Calu3 (cell line): ENCODE measurements at regions not wholly inside any gene's neighbourhood (a gene's known extent, or its start where the extent isn't known, plus 50 kb on each side); places are given as distances from the start of the nearest gene placed in this dataset.

Experiments used
- BruUV-seq: library from RNA; stranded (reverse); fragments of 400-500 nt; replicated peaks from 2 replicates; lab custom pipeline; 2021; lab: Mats Ljungman, UMichigan
- CTCF ChIA-PET: fragments of 300-600 bp; sonication (Branson Sonifier 250); formaldehyde crosslinking; loops from one replicate; lab custom pipeline; 2022; ENCODE audit warnings: antibody characterized with exemption; lab: Charles Lee
- DNase-seq: peaks from one replicate; pipeline ENCODE4 v3.0.0; 2022
- H3K27ac Mint-ChIP-seq: one replicate; pipeline ENCODE4 v1.8.0; 2022; ENCODE audit warnings: mixed read lengths; ENCODE audit not compliant: unreplicated experiment
- H3K27me3 Mint-ChIP-seq: one replicate; pipeline ENCODE4 v1.8.0; 2022; ENCODE audit warnings: mixed read lengths; ENCODE audit not compliant: unreplicated experiment
- H3K36me3 Mint-ChIP-seq: one replicate; pipeline ENCODE4 v1.8.0; 2022; ENCODE audit warnings: mild to moderate bottlenecking, moderate library complexity, mixed read lengths; ENCODE audit not compliant: insufficient read depth, unreplicated experiment
- H3K4me1 Mint-ChIP-seq: one replicate; pipeline ENCODE4 v1.8.0; 2022; ENCODE audit warnings: mild to moderate bottlenecking, low read depth, mixed read lengths; ENCODE audit not compliant: unreplicated experiment
- H3K4me3 Mint-ChIP-seq: one replicate; pipeline ENCODE4 v1.8.0; 2022; ENCODE audit warnings: mild to moderate bottlenecking, low read depth, moderate library complexity, mixed read lengths; ENCODE audit not compliant: unreplicated experiment
- H3K9me3 Mint-ChIP-seq: one replicate; pipeline ENCODE4 v1.8.0; 2022; ENCODE audit warnings: low read depth, mixed read lengths; ENCODE audit not compliant: unreplicated experiment
- intact Hi-C: fragments of 100-400 bp; cut with micrococcal nuclease; formaldehyde crosslinking; loops from one replicate; pipeline ENCODE4 v1.10.0; 2022; ENCODE audit not compliant: unreplicated experiment
- TF ChIP-seq, protein P1 (sequence below): fragments of 200-600 bp; IDR thresholded peaks from one replicate; pipeline ENCODE4 v1.8.0; 2022; ENCODE audit warnings: antibody characterized with exemption; ENCODE audit not compliant: unreplicated experiment

DNA sequence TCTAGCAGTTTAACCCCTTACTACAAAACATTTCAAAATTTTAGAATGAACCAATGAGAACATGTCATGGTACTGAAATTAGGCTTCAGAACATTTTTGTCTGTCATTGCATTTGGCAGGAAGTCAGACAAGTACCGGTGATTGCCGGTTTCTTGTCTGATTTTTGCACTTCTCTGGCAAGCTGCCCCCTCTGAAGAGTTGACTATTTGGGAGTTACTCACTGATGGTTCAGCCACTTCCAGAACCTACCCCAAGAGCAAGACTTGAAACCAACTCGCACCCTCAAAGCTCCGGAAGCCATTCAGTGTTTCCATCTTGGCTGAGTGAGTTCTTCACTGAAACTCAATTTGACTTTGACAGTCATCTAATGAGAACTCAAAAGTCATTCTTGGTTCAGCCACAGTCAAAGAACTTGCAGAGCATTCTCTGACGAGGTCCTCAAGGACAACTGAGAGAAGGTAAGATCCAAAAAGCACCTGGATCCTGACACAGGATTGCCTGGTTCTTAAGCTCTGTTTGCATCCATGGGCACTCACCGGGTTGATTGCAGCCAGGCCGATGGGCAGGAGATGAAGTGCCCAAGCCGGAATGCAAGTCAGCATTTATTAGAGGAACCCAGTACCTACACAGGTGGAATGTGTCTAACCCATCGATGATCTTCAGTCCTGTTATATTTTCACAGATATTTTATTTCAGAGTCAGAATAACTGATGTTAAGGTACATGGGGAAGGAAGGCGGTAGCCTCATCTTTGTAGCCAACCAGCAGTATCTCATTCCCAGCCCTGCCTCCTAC is 93.6 kb downstream of the USP22 start:
- DNase-seq: no peak
- CTCF ChIA-PET: no interaction called here
- Mint-ChIP-seq H3K4me3 (no peak overlapping the region), H3K36me3 (no peaks in the 10 kb centered on the region), H3K27me3 (peaks cover 28% of the 10 kb centered on the region), H3K4me1 (peaks cover 11% of the 10 kb centered on the region), H3K9me3 (no peaks in the 10 kb centered on the region), H3K27ac (no peak overlapping the region)
- intact Hi-C loops: no loop called here
- TF ChIP-seq, protein P1, sequence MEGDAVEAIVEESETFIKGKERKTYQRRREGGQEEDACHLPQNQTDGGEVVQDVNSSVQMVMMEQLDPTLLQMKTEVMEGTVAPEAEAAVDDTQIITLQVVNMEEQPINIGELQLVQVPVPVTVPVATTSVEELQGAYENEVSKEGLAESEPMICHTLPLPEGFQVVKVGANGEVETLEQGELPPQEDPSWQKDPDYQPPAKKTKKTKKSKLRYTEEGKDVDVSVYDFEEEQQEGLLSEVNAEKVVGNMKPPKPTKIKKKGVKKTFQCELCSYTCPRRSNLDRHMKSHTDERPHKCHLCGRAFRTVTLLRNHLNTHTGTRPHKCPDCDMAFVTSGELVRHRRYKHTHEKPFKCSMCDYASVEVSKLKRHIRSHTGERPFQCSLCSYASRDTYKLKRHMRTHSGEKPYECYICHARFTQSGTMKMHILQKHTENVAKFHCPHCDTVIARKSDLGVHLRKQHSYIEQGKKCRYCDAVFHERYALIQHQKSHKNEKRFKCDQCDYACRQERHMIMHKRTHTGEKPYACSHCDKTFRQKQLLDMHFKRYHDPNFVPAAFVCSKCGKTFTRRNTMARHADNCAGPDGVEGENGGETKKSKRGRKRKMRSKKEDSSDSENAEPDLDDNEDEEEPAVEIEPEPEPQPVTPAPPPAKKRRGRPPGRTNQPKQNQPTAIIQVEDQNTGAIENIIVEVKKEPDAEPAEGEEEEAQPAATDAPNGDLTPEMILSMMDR: no peak
- BruUV-seq: no TSS peak
